IMR-90 (cell line): ENCODE measurements at regions not wholly inside any gene's neighbourhood (a gene's known extent, or its start where the extent isn't known, plus 50 kb on each side); places are given as distances from the start of the nearest gene placed in this dataset.

ENCODE experiments used
- ATAC-seq: fragments of 200-7000 bp; cut with Tn5 transposase; 2 replicates; pipeline ENCODE4 v1.9.1; 2020; ENCODE audit warnings: low read depth, mild to moderate bottlenecking, moderate library complexity
- BruUV-seq: library from RNA; stranded (reverse); fragments of 400-500 nt; replicated peaks from 2 replicates; lab custom pipeline; 2021; lab: Mats Ljungman, UMichigan
- CTCF ChIA-PET: fragments of 300-600 bp; formaldehyde crosslinking; extraction: SDS; loops from one replicate; lab custom pipeline; 2021; ENCODE audit warnings: antibody characterized with exemption; lab: Yijun Ruan, JAX
- POLR2A ChIA-PET: fragments of 300-600 bp; sonication (Branson Sonifier 250); formaldehyde crosslinking; loops from one replicate; lab custom pipeline; 2022; ENCODE audit warnings: antibody characterized with exemption; ENCODE audit not compliant: unreplicated experiment; lab: Charles Lee
- DNase-seq: peaks from one replicate; pipeline ENCODE4 v3.0.0; 2013
- H2AFZ ChIP-seq: replicated peaks from 2 replicates; pipeline ENCODE3; 2013; ENCODE audit warnings: low read length, mild to moderate bottlenecking; ENCODE audit not compliant: poor library complexity
- H2AK5ac ChIP-seq: 2 replicates; pipeline ENCODE4 v1.6.1; 2013; ENCODE audit warnings: low read depth, low read length, inconsistent platforms
- H2AK9ac ChIP-seq: replicated peaks from 2 replicates; pipeline ENCODE3; 2013; ENCODE audit warnings: mild to moderate bottlenecking, low read depth, low read length, moderate library complexity; ENCODE audit not compliant: poor library complexity
- H2BK120ac ChIP-seq: 2 replicates; pipeline ENCODE4 v1.6.1; 2013; ENCODE audit warnings: low read depth, low read length, inconsistent platforms
- H2BK15ac ChIP-seq: 3 replicates; pipeline ENCODE4 v1.6.1; 2013; ENCODE audit warnings: low read depth, low read length, inconsistent platforms
- H2BK20ac ChIP-seq: 2 replicates; pipeline ENCODE4 v1.6.1; 2013; ENCODE audit warnings: low read depth, mild to moderate bottlenecking, inconsistent platforms, low read length, moderate library complexity
- H2BK5ac ChIP-seq: 2 replicates; pipeline ENCODE4 v1.6.1; 2013; ENCODE audit warnings: mild to moderate bottlenecking, low read depth, low read length, inconsistent platforms; ENCODE audit not compliant: poor library complexity, severe bottlenecking
- H3K14ac ChIP-seq: replicated peaks from 2 replicates; pipeline ENCODE4 v1.6.1; 2013; ENCODE audit warnings: low read depth, low read length, inconsistent platforms
- H3K18ac ChIP-seq: 2 replicates; pipeline ENCODE4 v1.6.1; 2013; ENCODE audit warnings: low read depth, low read length, control low read depth
- H3K23ac ChIP-seq: 2 replicates; pipeline ENCODE4 v1.6.1; 2013; ENCODE audit warnings: low read depth, low read length, inconsistent platforms
- H3K27ac ChIP-seq: 2 replicates; pipeline ENCODE4 v1.5.1; 2013; ENCODE audit warnings: mild to moderate bottlenecking, control low read depth, low read length; ENCODE audit not compliant: insufficient read depth
- H3K27me3 ChIP-seq: 2 replicates; pipeline ENCODE4 v1.6.1; 2013; ENCODE audit warnings: low read length; ENCODE audit not compliant: control insufficient read depth, insufficient read depth
- H3K36me3 ChIP-seq: 2 replicates; pipeline ENCODE4 v1.6.1; 2013; ENCODE audit warnings: low read length, mixed read lengths; ENCODE audit not compliant: control insufficient read depth, insufficient read depth
- H3K4ac ChIP-seq: 2 replicates; pipeline ENCODE4 v1.6.1; 2013; ENCODE audit warnings: low read depth, low read length, inconsistent platforms
- H3K4me1 ChIP-seq: 2 replicates; pipeline ENCODE4 v1.6.1; 2013; ENCODE audit warnings: low read length, mixed read lengths; ENCODE audit not compliant: control insufficient read depth, insufficient read depth
- H3K4me2 ChIP-seq: 2 replicates; pipeline ENCODE4 v1.6.1; 2013; ENCODE audit warnings: low read depth, mild to moderate bottlenecking, control low read depth, low read length, moderate library complexity
- H3K4me3 ChIP-seq: 2 replicates; pipeline ENCODE4 v1.5.1; 2013; ENCODE audit warnings: low read depth, mild to moderate bottlenecking, control low read depth, low read length, moderate library complexity; ENCODE audit not compliant: insufficient read depth
- H3K56ac ChIP-seq: 2 replicates; pipeline ENCODE4 v1.6.1; 2013; ENCODE audit warnings: low read length, inconsistent platforms; ENCODE audit not compliant: insufficient read depth; ENCODE audit errors: extremely low read depth
- H3K79me1 ChIP-seq, 2 experiments: 2 replicates each; pipeline ENCODE4 v1.6.1; 2013; ENCODE audit warnings: low read length in 2 of 2, inconsistent platforms in 1 of 2, low read depth in 1 of 2
- H3K9ac ChIP-seq: 2 replicates; pipeline ENCODE4 v1.6.1; 2013; ENCODE audit warnings: low read depth, low read length, control low read depth
- H3K9me1 ChIP-seq: 2 replicates; pipeline ENCODE4 v1.6.1; 2013; ENCODE audit warnings: low read length, inconsistent platforms; ENCODE audit not compliant: insufficient read depth
- H3K9me3 ChIP-seq: 2 replicates; pipeline ENCODE4 v1.6.1; 2013; ENCODE audit warnings: low read length; ENCODE audit not compliant: control insufficient read depth, insufficient read depth
- H4K20me1 ChIP-seq: 2 replicates; pipeline ENCODE4 v1.6.1; 2013; ENCODE audit warnings: low read length, inconsistent platforms; ENCODE audit not compliant: insufficient read depth
- H4K5ac ChIP-seq: 2 replicates; pipeline ENCODE4 v1.6.1; 2013; ENCODE audit warnings: mild to moderate bottlenecking, low read depth, low read length, control low read depth
- H4K8ac ChIP-seq, 2 experiments: 2 replicates each; pipeline ENCODE4 v1.6.1; 2013; ENCODE audit warnings: low read depth in 2 of 2, low read length in 2 of 2, control low read depth in 1 of 2, inconsistent platforms in 1 of 2
- H4K91ac ChIP-seq: 2 replicates; pipeline ENCODE4 v1.6.1; 2013; ENCODE audit warnings: low read depth, low read length, inconsistent platforms; ENCODE audit not compliant: insufficient read depth
- FOS ChIP-seq: fragments of 150-350 bp; IDR thresholded peaks from 2 replicates; pipeline ENCODE4 v1.6.1; 2016; ENCODE audit warnings: low read depth, low read length
- MAFK ChIP-seq: IDR thresholded peaks from 2 replicates; pipeline ENCODE4 v1.6.1; 2012; ENCODE audit warnings: low read depth, low read length, improper control_type of control experiment
- NFE2L2 ChIP-seq: fragments of 150-350 bp; IDR thresholded peaks from 2 replicates; pipeline ENCODE4 v1.6.1; 2016; ENCODE audit warnings: low read depth, mild to moderate bottlenecking, low read length
- RAD21 ChIP-seq: IDR thresholded peaks from 2 replicates; pipeline ENCODE4 v1.6.1; 2012; ENCODE audit warnings: low read length, improper control_type of control experiment
- RFX5 ChIP-seq: IDR thresholded peaks from 2 replicates; pipeline ENCODE4 v1.8.0; 2012; ENCODE audit warnings: low read depth, mild to moderate bottlenecking, low read length, moderate library complexity
- WGBS, 2 experiments: methylation state at CpG; one replicate each; pipeline versions ENCODE4 v1.1.5 to v1.1.7; 2013; ENCODE audit warnings: missing lambda C conversion rate in 2 of 2; ENCODE audit not compliant: insufficient read length in 1 of 2; ENCODE audit errors: extremely low coverage in 2 of 2; 5-methylcytosine and 5-hydroxymethylcytosine counted together
- dilution Hi-C: fragments of 300-500 bp; cut with HindIII; formaldehyde crosslinking; loops from one replicate; pipeline ENCODE4 v1.14.3; 2018; ENCODE audit warnings: low sequenced_read_pairs; ENCODE audit not compliant: unreplicated experiment
- in situ Hi-C: fragments of 300-500 bp; cut with MboI; formaldehyde crosslinking; loops from 3 replicates; pipeline ENCODE4 v1.14.3; 2019; ENCODE audit warnings: low sequenced_read_pairs, inconsistent platforms, mixed read lengths
- intact Hi-C: fragments of 100-400 bp; cut with micrococcal nuclease; formaldehyde crosslinking; loops from 2 replicates; pipeline ENCODE4 v1.10.0; 2022
- TF ChIP-seq, protein P1 (sequence below): fragments of 150-350 bp; IDR thresholded peaks from 2 replicates; pipeline ENCODE4 v1.6.1; 2017; ENCODE audit warnings: mild to moderate bottlenecking, antibody characterized with exemption, low read length, low read depth
- TF ChIP-seq, protein P2 (sequence below): fragments of 150-350 bp; IDR thresholded peaks from 2 replicates; pipeline ENCODE4 v1.6.1; 2016; ENCODE audit warnings: low read depth, mild to moderate bottlenecking, low read length, moderate library complexity, borderline replicate concordance
- TF ChIP-seq, protein P3 (sequence below): conservative IDR thresholded peaks from 2 replicates; pipeline ENCODE4 v1.5.1; 2012; ENCODE audit warnings: mild to moderate bottlenecking, low read depth, low read length, improper control_type of control experiment

DNA sequence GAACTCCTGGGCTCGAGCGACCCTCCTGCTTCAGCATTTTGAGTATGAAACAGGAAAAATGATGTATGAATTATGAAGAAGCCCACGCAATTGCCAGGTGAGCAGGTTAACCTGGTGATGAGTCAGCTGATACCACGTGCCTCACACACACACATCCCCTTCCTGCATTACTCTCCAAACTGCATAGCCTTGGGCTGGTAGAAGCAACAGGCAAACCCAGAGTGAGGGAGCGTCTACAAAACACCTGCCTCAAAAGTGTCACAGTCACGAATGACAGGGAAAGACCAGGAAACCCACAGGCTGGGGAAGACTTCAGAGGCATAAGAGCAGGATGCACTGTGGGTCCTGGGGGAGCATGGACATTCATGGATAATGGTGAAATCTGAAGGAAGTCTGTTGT lies 192.8 kb upstream of the IRS2 start:
- Histone ChIP-seq H2BK5ac (no peak overlapping the region), H3K56ac (no peak overlapping the region), H3K4ac (no peak overlapping the region; the same call in 1 of the 2 replicates), H3K36me3 (no peaks in the 10 kb centered on the region), H3K9ac (no peak overlapping the region), H2AK9ac (peak overlapping the region; percentile 47), H3K9me3 (no peaks in the 10 kb centered on the region), H4K91ac (no peak overlapping the region), H3K27me3 (no peaks in the 10 kb centered on the region), H4K20me1 (no peaks in the 10 kb centered on the region), H3K79me1 (no peaks in the 10 kb centered on the region), H3K4me2 (no peak overlapping the region), H2BK120ac (no peak overlapping the region), H2BK20ac (no peak overlapping the region), H3K18ac (no peak overlapping the region), H3K4me3 (no peak overlapping the region), H3K23ac (no peak overlapping the region), H3K9me1 (peaks cover 3% of the 10 kb centered on the region; the same call in 1 of the 2 replicates), H3K4me1 (no peaks in the 10 kb centered on the region), H3K27ac (no peak overlapping the region), H2AK5ac (no peak overlapping the region), H2BK15ac (no peak overlapping the region), H4K5ac (no peak overlapping the region), H3K14ac (no peak overlapping the region), H2AFZ (peak overlapping the region; percentile 27), H4K8ac (no peak overlapping the region)
- TF ChIP-seq FOS: no peak
- TF ChIP-seq NFE2L2: no peak
- TF ChIP-seq, protein P1, sequence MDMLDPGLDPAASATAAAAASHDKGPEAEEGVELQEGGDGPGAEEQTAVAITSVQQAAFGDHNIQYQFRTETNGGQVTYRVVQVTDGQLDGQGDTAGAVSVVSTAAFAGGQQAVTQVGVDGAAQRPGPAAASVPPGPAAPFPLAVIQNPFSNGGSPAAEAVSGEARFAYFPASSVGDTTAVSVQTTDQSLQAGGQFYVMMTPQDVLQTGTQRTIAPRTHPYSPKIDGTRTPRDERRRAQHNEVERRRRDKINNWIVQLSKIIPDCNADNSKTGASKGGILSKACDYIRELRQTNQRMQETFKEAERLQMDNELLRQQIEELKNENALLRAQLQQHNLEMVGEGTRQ: no peak
- TF ChIP-seq, protein P2, sequence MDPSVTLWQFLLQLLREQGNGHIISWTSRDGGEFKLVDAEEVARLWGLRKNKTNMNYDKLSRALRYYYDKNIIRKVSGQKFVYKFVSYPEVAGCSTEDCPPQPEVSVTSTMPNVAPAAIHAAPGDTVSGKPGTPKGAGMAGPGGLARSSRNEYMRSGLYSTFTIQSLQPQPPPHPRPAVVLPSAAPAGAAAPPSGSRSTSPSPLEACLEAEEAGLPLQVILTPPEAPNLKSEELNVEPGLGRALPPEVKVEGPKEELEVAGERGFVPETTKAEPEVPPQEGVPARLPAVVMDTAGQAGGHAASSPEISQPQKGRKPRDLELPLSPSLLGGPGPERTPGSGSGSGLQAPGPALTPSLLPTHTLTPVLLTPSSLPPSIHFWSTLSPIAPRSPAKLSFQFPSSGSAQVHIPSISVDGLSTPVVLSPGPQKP: no peak
- no peak for TF ChIP-seq RFX5
- no peak for TF ChIP-seq MAFK
- TF ChIP-seq, protein P3, sequence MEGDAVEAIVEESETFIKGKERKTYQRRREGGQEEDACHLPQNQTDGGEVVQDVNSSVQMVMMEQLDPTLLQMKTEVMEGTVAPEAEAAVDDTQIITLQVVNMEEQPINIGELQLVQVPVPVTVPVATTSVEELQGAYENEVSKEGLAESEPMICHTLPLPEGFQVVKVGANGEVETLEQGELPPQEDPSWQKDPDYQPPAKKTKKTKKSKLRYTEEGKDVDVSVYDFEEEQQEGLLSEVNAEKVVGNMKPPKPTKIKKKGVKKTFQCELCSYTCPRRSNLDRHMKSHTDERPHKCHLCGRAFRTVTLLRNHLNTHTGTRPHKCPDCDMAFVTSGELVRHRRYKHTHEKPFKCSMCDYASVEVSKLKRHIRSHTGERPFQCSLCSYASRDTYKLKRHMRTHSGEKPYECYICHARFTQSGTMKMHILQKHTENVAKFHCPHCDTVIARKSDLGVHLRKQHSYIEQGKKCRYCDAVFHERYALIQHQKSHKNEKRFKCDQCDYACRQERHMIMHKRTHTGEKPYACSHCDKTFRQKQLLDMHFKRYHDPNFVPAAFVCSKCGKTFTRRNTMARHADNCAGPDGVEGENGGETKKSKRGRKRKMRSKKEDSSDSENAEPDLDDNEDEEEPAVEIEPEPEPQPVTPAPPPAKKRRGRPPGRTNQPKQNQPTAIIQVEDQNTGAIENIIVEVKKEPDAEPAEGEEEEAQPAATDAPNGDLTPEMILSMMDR: no peak
- no peak for TF ChIP-seq RAD21
- DNase-seq (no peak), ATAC-seq (no peak)
- in situ Hi-C loops: no loop called here
- intact Hi-C loops: no loop called here
- dilution Hi-C loops: no loop called here
- ChIA-PET CTCF (no interaction called here), POLR2A (no interaction called here)
- no TSS peak for BruUV-seq
- no CpG with 5 or more reads among the region's 6 CpGs for WGBS, 2 experiments
